Caco-2 (cell line): ENCODE measurements at regions not wholly inside any gene's neighbourhood (a gene's known extent, or its start where the extent isn't known, plus 50 kb on each side); places are given as distances from the start of the nearest gene placed in this dataset.

Experiments
- BruUV-seq: library from RNA; stranded (reverse); fragments of 400-500 nt; replicated peaks from 2 replicates; lab custom pipeline; 2021; lab: Mats Ljungman, UMichigan
- CTCF ChIA-PET: fragments of 300-600 bp; sonication (Branson Sonifier 250); formaldehyde crosslinking; loops from one replicate; lab custom pipeline; 2022; ENCODE audit warnings: antibody characterized with exemption; lab: Charles Lee
- POLR2A ChIA-PET: fragments of 300-600 bp; sonication (Branson Sonifier 250); formaldehyde crosslinking; loops from one replicate; lab custom pipeline; 2022; ENCODE audit warnings: antibody characterized with exemption; lab: Charles Lee
- DNase-seq, 2 experiments: peaks; one replicate each; pipeline versions ENCODE4 v3.0.0 to v3.0.0-alpha.2; 2020 to 2022
- H3K27me3 ChIP-seq: replicated peaks from 2 replicates; pipeline ENCODE4 v1.6.0; 2011; ENCODE audit warnings: low read length; ENCODE audit not compliant: control insufficient read depth, insufficient read depth
- H3K36me3 ChIP-seq: 2 replicates; pipeline ENCODE4 v1.5.1; 2011; ENCODE audit warnings: low read length; ENCODE audit not compliant: control insufficient read depth, insufficient read depth
- H3K4me1 ChIP-seq: fragments of 250-450 bp; sonication (Bioruptor Pico); 2 replicates; pipeline ENCODE4 v1.5.1; 2020; ENCODE audit warnings: mild to moderate bottlenecking
- H3K4me3 ChIP-seq: 2 replicates; pipeline ENCODE4 v1.5.1; 2011; ENCODE audit warnings: low read depth, mild to moderate bottlenecking, control low read depth, low read length
- H3K9me3 ChIP-seq: fragments of 250-450 bp; sonication (Bioruptor Pico); 2 replicates; pipeline ENCODE4 v1.5.1; 2020; ENCODE audit warnings: mild to moderate bottlenecking, moderate library complexity
- H3K27ac Mint-ChIP-seq: one replicate; pipeline ENCODE4 v1.8.0; 2022; ENCODE audit warnings: mixed read lengths; ENCODE audit not compliant: unreplicated experiment
- H3K27me3 Mint-ChIP-seq: one replicate; pipeline ENCODE4 v1.8.0; 2022; ENCODE audit warnings: mixed read lengths; ENCODE audit not compliant: insufficient read depth, unreplicated experiment
- H3K36me3 Mint-ChIP-seq: one replicate; pipeline ENCODE4 v1.8.0; 2022; ENCODE audit warnings: mild to moderate bottlenecking, mixed read lengths; ENCODE audit not compliant: insufficient read depth, unreplicated experiment
- H3K4me1 Mint-ChIP-seq: one replicate; pipeline ENCODE4 v1.8.0; 2022; ENCODE audit warnings: low read depth, mixed read lengths; ENCODE audit not compliant: unreplicated experiment
- H3K4me3 Mint-ChIP-seq: one replicate; pipeline ENCODE4 v1.8.0; 2022; ENCODE audit warnings: mild to moderate bottlenecking, moderate library complexity, mixed read lengths; ENCODE audit not compliant: unreplicated experiment
- H3K9me3 Mint-ChIP-seq: one replicate; pipeline ENCODE4 v1.8.0; 2022; ENCODE audit warnings: mixed read lengths; ENCODE audit not compliant: unreplicated experiment
- intact Hi-C: fragments of 100-400 bp; cut with micrococcal nuclease; formaldehyde crosslinking; loops from one replicate; pipeline ENCODE4 v1.10.0; 2022; ENCODE audit not compliant: unreplicated experiment
- TF ChIP-seq, protein P1 (sequence below), 2 experiments: fragments of 200-600 bp in 1 of 2; IDR thresholded peaks; 1 replicate in 1 of 2; 2 replicates in 1 of 2; pipeline versions ENCODE4 v1.5.1 to v1.8.0; 2011 to 2022; ENCODE audit warnings: antibody characterized with exemption in 1 of 2, control low read depth in 1 of 2, inconsistent platforms in 1 of 2, low read depth in 1 of 2, low read length in 1 of 2, mild to moderate bottlenecking in 1 of 2, moderate library complexity in 1 of 2; ENCODE audit not compliant: insufficient read depth in 1 of 2, severe bottlenecking in 1 of 2, unreplicated experiment in 1 of 2

DNA sequence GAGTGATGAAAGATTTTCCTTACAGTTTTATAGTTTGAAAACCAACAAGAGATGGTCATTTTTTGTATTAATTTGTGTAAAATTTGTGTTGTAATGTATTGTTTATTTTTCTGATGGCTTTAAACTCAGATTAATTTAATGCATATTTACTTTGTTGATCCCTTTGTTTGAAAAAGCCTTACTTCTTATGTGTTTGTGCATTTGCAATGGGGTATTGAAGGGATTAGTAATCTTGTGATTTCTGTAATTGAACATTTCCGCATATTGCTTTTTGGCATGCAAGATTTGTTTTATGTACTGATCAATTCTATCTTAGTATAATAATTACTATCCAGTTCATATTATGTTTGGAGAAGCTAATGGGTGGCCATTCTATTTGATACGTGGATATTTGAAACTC, 98.4 kb upstream of the ROBO1 start:
- H3K36me3 Mint-ChIP-seq, result no peaks in the 10 kb centered on the region
- H3K4me3 ChIP-seq, result no peak overlapping the region
- no peaks in the 10 kb centered on the region for H3K9me3 ChIP-seq
- no peaks in the 10 kb centered on the region for H3K36me3 ChIP-seq
- ChIA-PET CTCF (no interaction called here), POLR2A (no interaction called here)
- H3K4me1 Mint-ChIP-seq, result no peaks in the 10 kb centered on the region
- H3K4me1 ChIP-seq, result 0 out of 2 replicates have a peak, but pooled peaks cover 3% of the 10 kb centered on the region
- no peak for DNase-seq
- H3K9me3 Mint-ChIP-seq, result no peaks in the 10 kb centered on the region
- intact Hi-C loops, result no loop called here
- H3K27me3 ChIP-seq, result no peaks in the 10 kb centered on the region
- H3K27me3 Mint-ChIP-seq, result peaks cover 3% of the 10 kb centered on the region
- no peak overlapping the region for H3K27ac Mint-ChIP-seq
- BruUV-seq, result no TSS peak
- no peak overlapping the region for H3K4me3 Mint-ChIP-seq
- TF ChIP-seq, protein P1, sequence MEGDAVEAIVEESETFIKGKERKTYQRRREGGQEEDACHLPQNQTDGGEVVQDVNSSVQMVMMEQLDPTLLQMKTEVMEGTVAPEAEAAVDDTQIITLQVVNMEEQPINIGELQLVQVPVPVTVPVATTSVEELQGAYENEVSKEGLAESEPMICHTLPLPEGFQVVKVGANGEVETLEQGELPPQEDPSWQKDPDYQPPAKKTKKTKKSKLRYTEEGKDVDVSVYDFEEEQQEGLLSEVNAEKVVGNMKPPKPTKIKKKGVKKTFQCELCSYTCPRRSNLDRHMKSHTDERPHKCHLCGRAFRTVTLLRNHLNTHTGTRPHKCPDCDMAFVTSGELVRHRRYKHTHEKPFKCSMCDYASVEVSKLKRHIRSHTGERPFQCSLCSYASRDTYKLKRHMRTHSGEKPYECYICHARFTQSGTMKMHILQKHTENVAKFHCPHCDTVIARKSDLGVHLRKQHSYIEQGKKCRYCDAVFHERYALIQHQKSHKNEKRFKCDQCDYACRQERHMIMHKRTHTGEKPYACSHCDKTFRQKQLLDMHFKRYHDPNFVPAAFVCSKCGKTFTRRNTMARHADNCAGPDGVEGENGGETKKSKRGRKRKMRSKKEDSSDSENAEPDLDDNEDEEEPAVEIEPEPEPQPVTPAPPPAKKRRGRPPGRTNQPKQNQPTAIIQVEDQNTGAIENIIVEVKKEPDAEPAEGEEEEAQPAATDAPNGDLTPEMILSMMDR (IDR thresholded peaks at IDR 0.05; ENCODE audit: insufficient read depth in 1 of 2, low read depth in 1 of 2, low read length in 1 of 2, severe bottlenecking in 1 of 2, unreplicated experiment in 1 of 2), result no peak

DNA sequence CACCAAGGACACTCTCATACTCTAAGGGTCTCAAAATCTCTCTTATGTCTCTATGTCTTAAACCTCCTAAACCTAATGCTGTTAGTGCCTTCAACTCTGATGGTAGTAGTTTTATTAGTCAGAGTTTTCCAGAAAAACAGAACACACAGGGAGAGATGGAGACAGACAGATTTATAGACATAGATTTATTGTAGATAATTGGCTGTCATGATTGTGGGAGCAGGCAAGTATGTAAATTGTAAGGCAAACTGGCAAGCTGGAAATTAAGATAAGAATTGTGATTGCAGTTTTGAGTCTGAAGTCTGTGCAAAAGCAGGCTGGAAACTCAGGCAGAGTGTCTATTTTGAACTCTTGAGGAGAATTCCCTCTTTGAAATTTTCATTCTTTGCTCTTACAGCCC, 96.3 kb upstream of the ROBO1 start:
- no peaks in the 10 kb centered on the region for H3K9me3 ChIP-seq
- POLR2A ChIA-PET, result no interaction called here
- CTCF ChIA-PET, result no interaction called here

DNA sequence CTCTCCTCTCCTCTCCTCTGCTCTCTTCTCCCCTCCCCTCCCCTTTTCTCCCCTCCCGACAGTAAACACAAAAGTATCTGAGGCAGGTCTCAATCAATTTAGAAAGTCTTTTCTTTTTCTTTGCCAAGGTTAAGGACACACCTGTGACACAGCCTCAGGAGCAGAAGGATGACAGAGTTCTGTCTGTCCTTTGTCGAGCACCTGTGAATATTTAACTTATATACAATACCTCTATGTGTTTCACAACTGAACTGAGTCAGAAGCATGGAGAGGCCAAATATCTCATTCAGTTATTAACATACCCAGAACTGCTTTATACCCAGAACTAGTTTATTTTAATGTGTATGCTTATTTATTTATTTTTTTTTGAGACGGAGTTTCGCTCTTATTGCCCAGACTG, 81.1 kb upstream of the ROBO1 start:
- CTCF ChIA-PET, result no interaction called here
- Mint-ChIP-seq H3K4me1 (no peaks in the 10 kb centered on the region), H3K36me3 (no peaks in the 10 kb centered on the region), H3K27ac (no peak overlapping the region), H3K27me3 (peaks cover 7% of the 10 kb centered on the region), H3K4me3 (no peak overlapping the region), H3K9me3 (no peaks in the 10 kb centered on the region)
- intact Hi-C loops, result no loop called here
- POLR2A ChIA-PET, result no interaction called here
- no peak for DNase-seq
- TF ChIP-seq, protein P1 (IDR thresholded peaks at IDR 0.05; ENCODE audit: insufficient read depth in 1 of 2, low read depth in 1 of 2, low read length in 1 of 2, severe bottlenecking in 1 of 2, unreplicated experiment in 1 of 2), result no peak
- H3K36me3 ChIP-seq, result no peaks in the 10 kb centered on the region
- no TSS peak for BruUV-seq
- no peaks in the 10 kb centered on the region for H3K9me3 ChIP-seq
- H3K4me1 ChIP-seq, result no peaks in the 10 kb centered on the region
- H3K4me3 ChIP-seq, result no peak overlapping the region
- H3K27me3 ChIP-seq, result no peaks in the 10 kb centered on the region

More for the DNA sequence above, 96.3 kb upstream of the ROBO1 start:
- Mint-ChIP-seq H3K4me1 (no peaks in the 10 kb centered on the region), H3K4me3 (no peak overlapping the region), H3K36me3 (no peaks in the 10 kb centered on the region), H3K27ac (no peak overlapping the region), H3K27me3 (peaks cover 3% of the 10 kb centered on the region), H3K9me3 (no peaks in the 10 kb centered on the region)
- BruUV-seq, result no TSS peak
- H3K36me3 ChIP-seq, result no peaks in the 10 kb centered on the region
- TF ChIP-seq, protein P1 (IDR thresholded peaks at IDR 0.05; ENCODE audit: insufficient read depth in 1 of 2, low read depth in 1 of 2, low read length in 1 of 2, severe bottlenecking in 1 of 2, unreplicated experiment in 1 of 2), result no peak
- 0 out of 2 replicates have a peak, but pooled peaks cover 3% of the 10 kb centered on the region for H3K4me1 ChIP-seq
- DNase-seq, result no peak
- intact Hi-C loops, result no loop called here
- H3K4me3 ChIP-seq, result no peak overlapping the region
- H3K27me3 ChIP-seq, result no peaks in the 10 kb centered on the region
